ENCODE measurements at regions not wholly inside any gene's neighbourhood (a gene's known extent, or its start where the extent isn't known, plus 50 kb on each side); places are given as distances from the start of the nearest gene placed in this dataset.

DNA sequence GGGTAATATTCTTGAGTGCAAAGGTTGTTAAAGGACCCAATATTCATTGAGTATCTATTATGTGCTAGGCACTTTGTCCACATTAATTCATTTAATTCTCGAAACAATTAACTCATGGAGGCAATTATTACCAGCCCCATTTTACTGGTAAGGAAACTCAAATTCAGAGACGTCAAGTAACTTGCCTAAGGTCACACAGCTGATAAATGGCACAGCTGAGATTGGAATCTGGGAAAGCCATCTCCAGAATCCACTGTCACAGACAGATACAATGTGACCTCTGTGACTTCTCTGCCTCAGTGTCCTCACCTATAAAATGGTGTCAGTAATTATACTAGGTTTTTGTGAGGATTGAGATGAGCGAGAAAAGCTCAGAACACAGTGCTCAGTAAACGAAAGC is 320.8 kb upstream of the ZFHX3 start:
- Histone ChIP-seq H3K9ac (ENCODE audit: low read length) (no peak overlapping the region), H3K4me3 (replicated peaks in 1 of 2; ENCODE audit: low read depth in 1 of 2, low read length in 2 of 2) (no peak overlapping the region), H4K20me1 (ENCODE audit: insufficient read depth) (no peaks in the 10 kb centered on the region; the same call in 1 of the 2 replicates), H3K9me3 (ENCODE audit: control insufficient read depth in 1 of 2, insufficient read depth in 1 of 2, low read depth in 1 of 2, low read length in 2 of 2) (no peaks in the 10 kb centered on the region), H3K4me1 (ENCODE audit: control insufficient read depth in 1 of 2, insufficient read depth in 2 of 2, low read length in 2 of 2) (no peaks in the 10 kb centered on the region), H3K27ac (ENCODE audit: low read depth, low read length) (no peak overlapping the region), H3K36me3 (ENCODE audit: control insufficient read depth in 1 of 2, insufficient read depth in 2 of 2, low read length in 2 of 2) (no peaks in the 10 kb centered on the region), H3K9me2 (ENCODE audit: insufficient read depth) (no peaks in the 10 kb centered on the region), H2AFZ (ENCODE audit: low read depth, low read length, poor library complexity, severe bottlenecking) (no peak overlapping the region), H3K4me2 (ENCODE audit: low read length) (no peak overlapping the region), H3K27me3 (ENCODE audit: insufficient read depth, low read length) (peaks cover 55% of the 10 kb centered on the region), H3K79me2 (ENCODE audit: insufficient read depth, low read length) (no peaks in the 10 kb centered on the region)
- POLR2A ChIA-PET: no interaction called here
- intact Hi-C loops (cut with micrococcal nuclease): no loop called here
- no peak for TF ChIP-seq FOSL1 (IDR thresholded peaks at IDR 0.05; ENCODE audit: low read depth)
- TF ChIP-seq, protein P1, sequence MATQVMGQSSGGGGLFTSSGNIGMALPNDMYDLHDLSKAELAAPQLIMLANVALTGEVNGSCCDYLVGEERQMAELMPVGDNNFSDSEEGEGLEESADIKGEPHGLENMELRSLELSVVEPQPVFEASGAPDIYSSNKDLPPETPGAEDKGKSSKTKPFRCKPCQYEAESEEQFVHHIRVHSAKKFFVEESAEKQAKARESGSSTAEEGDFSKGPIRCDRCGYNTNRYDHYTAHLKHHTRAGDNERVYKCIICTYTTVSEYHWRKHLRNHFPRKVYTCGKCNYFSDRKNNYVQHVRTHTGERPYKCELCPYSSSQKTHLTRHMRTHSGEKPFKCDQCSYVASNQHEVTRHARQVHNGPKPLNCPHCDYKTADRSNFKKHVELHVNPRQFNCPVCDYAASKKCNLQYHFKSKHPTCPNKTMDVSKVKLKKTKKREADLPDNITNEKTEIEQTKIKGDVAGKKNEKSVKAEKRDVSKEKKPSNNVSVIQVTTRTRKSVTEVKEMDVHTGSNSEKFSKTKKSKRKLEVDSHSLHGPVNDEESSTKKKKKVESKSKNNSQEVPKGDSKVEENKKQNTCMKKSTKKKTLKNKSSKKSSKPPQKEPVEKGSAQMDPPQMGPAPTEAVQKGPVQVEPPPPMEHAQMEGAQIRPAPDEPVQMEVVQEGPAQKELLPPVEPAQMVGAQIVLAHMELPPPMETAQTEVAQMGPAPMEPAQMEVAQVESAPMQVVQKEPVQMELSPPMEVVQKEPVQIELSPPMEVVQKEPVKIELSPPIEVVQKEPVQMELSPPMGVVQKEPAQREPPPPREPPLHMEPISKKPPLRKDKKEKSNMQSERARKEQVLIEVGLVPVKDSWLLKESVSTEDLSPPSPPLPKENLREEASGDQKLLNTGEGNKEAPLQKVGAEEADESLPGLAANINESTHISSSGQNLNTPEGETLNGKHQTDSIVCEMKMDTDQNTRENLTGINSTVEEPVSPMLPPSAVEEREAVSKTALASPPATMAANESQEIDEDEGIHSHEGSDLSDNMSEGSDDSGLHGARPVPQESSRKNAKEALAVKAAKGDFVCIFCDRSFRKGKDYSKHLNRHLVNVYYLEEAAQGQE (IDR thresholded peaks at IDR 0.05; ENCODE audit: low read depth): no peak
- no peak for TF ChIP-seq CEBPB (IDR thresholded peaks at IDR 0.05; ENCODE audit: low read depth)
- TF ChIP-seq ZFX (IDR thresholded peaks at IDR 0.05): no peak
- TF ChIP-seq ZNF274 (IDR thresholded peaks at IDR 0.05; ENCODE audit: low read depth, low read length): no peak
- TF ChIP-seq, protein P2, sequence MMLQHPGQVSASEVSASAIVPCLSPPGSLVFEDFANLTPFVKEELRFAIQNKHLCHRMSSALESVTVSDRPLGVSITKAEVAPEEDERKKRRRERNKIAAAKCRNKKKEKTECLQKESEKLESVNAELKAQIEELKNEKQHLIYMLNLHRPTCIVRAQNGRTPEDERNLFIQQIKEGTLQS (IDR thresholded peaks at IDR 0.05): no peak
- no peak for TF ChIP-seq YY1 (IDR thresholded peaks at IDR 0.05; ENCODE audit: extremely low read depth, insufficient replicate concordance, low read depth, low read length)
- no peak for TF ChIP-seq POLR2AphosphoS5 (IDR thresholded peaks at IDR 0.05; ENCODE audit: low read depth, low read length)
- no peak for TF ChIP-seq RAD21 (IDR thresholded peaks at IDR 0.05; ENCODE audit: low read depth)
- no peak for TF ChIP-seq CBX3 (IDR thresholded peaks at IDR 0.05; ENCODE audit: low read depth)
- TF ChIP-seq, protein P3, sequence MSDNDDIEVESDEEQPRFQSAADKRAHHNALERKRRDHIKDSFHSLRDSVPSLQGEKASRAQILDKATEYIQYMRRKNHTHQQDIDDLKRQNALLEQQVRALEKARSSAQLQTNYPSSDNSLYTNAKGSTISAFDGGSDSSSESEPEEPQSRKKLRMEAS (IDR thresholded peaks at IDR 0.05): no peak
- RAD21 ChIA-PET (ENCODE audit: low non-redundant PET in 1 of 2, low total read pairs in 2 of 2, uncharacterized antibody in 2 of 2, unreplicated experiment in 2 of 2): no interaction called here
- BruUV-seq (replicated peaks): no TSS peak
- CTCF ChIA-PET: no interaction called here
- DNase-seq (ENCODE audit: low read depth, low spot score) (no peak), ATAC-seq (no peak)
